Activated B cell treated with CpG ODN at 0.5 μM for 24 hours (primary cell): ENCODE measurements at regions not wholly inside any gene's neighbourhood (a gene's known extent, or its start where the extent isn't known, plus 50 kb on each side); places are given as distances from the start of the nearest gene placed in this dataset.

Experiments
- ATAC-seq: fragments of 200-7000 bp; cut with Tn5 transposase; one replicate; pipeline ENCODE4 v1.10.0; 2021; ENCODE audit warnings: low read depth, mild to moderate bottlenecking, moderate library complexity
- CTCF ChIA-PET: fragments of 350-600 bp; sonication (Branson Sonifier 250); formaldehyde crosslinking; loops from one replicate; lab custom pipeline; 2021; ENCODE audit warnings: antibody characterized with exemption; lab: Charles Lee
- POLR2A ChIA-PET: fragments of 350-600 bp; sonication (Branson Sonifier 250); formaldehyde crosslinking; loops from one replicate; lab custom pipeline; 2021; ENCODE audit warnings: antibody characterized with exemption; lab: Charles Lee
- DNase-seq: peaks from one replicate; pipeline ENCODE4 v3.0.0; 2022
- H3K27ac Mint-ChIP-seq: one replicate; pipeline ENCODE4 v1.8.0; 2020; ENCODE audit warnings: mixed read lengths
- H3K27me3 Mint-ChIP-seq: one replicate; pipeline ENCODE4 v1.8.0; 2021; ENCODE audit warnings: mixed read lengths
- H3K36me3 Mint-ChIP-seq: one replicate; pipeline ENCODE4 v1.8.0; 2021; ENCODE audit warnings: low read depth, mixed read lengths
- H3K4me1 Mint-ChIP-seq: one replicate; pipeline ENCODE4 v1.8.0; 2021; ENCODE audit warnings: mixed read lengths
- H3K4me3 Mint-ChIP-seq: one replicate; pipeline ENCODE4 v1.8.0; 2020; ENCODE audit warnings: mild to moderate bottlenecking, mixed read lengths
- H3K9me3 Mint-ChIP-seq: one replicate; pipeline ENCODE4 v1.8.0; 2020; ENCODE audit warnings: mixed read lengths
- intact Hi-C: fragments of 100-400 bp; cut with micrococcal nuclease; formaldehyde crosslinking; loops from one replicate; pipeline ENCODE4 v1.15.1; 2024
- TF ChIP-seq, protein P1 (sequence below): fragments of 200-600 bp; IDR thresholded peaks from one replicate; pipeline ENCODE4 v1.8.0; 2022; ENCODE audit warnings: antibody characterized with exemption, mild to moderate bottlenecking

DNA sequence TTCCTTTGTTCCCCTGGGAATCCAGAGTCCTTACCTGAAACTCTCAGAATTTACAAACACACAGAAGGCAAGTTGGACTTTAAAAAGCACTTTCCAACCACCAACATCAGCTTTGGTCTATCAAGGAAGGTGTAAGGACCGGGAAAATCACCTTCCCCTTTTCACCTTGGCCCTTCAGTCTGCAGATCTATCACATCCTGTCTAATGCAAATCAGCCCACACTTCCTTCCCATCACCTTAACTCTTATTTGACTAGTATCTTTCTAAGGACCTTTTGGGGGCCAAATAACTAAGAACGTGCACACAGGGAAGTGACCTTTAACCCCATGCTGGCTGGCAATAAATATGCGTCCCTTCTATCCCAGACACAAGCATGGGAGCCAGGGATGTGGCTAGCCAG lies 320.6 kb downstream of the ARRDC4 start:
- TF ChIP-seq, protein P1, sequence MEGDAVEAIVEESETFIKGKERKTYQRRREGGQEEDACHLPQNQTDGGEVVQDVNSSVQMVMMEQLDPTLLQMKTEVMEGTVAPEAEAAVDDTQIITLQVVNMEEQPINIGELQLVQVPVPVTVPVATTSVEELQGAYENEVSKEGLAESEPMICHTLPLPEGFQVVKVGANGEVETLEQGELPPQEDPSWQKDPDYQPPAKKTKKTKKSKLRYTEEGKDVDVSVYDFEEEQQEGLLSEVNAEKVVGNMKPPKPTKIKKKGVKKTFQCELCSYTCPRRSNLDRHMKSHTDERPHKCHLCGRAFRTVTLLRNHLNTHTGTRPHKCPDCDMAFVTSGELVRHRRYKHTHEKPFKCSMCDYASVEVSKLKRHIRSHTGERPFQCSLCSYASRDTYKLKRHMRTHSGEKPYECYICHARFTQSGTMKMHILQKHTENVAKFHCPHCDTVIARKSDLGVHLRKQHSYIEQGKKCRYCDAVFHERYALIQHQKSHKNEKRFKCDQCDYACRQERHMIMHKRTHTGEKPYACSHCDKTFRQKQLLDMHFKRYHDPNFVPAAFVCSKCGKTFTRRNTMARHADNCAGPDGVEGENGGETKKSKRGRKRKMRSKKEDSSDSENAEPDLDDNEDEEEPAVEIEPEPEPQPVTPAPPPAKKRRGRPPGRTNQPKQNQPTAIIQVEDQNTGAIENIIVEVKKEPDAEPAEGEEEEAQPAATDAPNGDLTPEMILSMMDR = no peak
- ATAC-seq = no peak
- peaks cover 6% of the 10 kb centered on the region for H3K9me3 Mint-ChIP-seq
- no peak for DNase-seq
- intact Hi-C loops = no loop called here
- no peak overlapping the region for H3K27ac Mint-ChIP-seq
- CTCF ChIA-PET = no interaction called here
- peaks cover 4% of the 10 kb centered on the region for H3K4me1 Mint-ChIP-seq
- H3K36me3 Mint-ChIP-seq = no peaks in the 10 kb centered on the region
- POLR2A ChIA-PET = no interaction called here
- H3K4me3 Mint-ChIP-seq = no peak overlapping the region
- no peaks in the 10 kb centered on the region for H3K27me3 Mint-ChIP-seq

GRCh38 chr15:98282656-98283332 lies 322.3 kb downstream of the ARRDC4 start:
- Mint-ChIP-seq H3K9me3 (peaks cover 6% of the 10 kb centered on the region), H3K27ac (no peak overlapping the region), H3K27me3 (no peaks in the 10 kb centered on the region), H3K4me3 (no peak overlapping the region), H3K4me1 (peaks cover 4% of the 10 kb centered on the region), H3K36me3 (no peaks in the 10 kb centered on the region)
- TF ChIP-seq, protein P1 = no peak
- intact Hi-C loops = no loop called here
- POLR2A ChIA-PET = no interaction called here
- DNase-seq = no peak
- CTCF ChIA-PET = no interaction called here
- ATAC-seq = no peak

DNA sequence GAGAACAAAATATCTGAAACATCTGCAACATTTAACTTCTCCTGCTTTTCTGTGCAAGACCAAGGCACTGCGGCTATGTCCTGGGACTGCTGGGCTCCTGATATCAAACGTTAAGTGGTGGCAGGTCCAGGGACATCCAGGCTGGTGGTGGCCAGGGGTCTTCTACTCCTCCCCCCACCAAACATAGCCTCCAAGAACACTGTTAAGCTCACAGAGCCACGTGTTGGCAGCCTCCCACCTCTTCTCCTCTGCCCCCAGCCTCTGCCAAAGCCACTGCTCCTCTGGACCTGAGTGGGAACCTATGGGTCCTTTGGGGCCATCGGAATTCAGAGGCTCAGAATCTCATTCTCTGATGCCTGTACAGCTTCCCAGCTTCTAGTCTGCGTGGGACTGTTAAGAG lies 325.7 kb downstream of the ARRDC4 start:
- ATAC-seq (no peak), DNase-seq (no peak)
- Mint-ChIP-seq H3K27ac (no peak overlapping the region), H3K27me3 (peaks cover 8% of the 10 kb centered on the region), H3K4me1 (peaks cover under 1% of the 10 kb centered on the region), H3K36me3 (no peaks in the 10 kb centered on the region), H3K9me3 (peaks cover 3% of the 10 kb centered on the region), H3K4me3 (no peak overlapping the region)
- intact Hi-C loops = no loop called here
- ChIA-PET POLR2A (no interaction called here), CTCF (no interaction called here)
- TF ChIP-seq, protein P1 = no peak

DNA sequence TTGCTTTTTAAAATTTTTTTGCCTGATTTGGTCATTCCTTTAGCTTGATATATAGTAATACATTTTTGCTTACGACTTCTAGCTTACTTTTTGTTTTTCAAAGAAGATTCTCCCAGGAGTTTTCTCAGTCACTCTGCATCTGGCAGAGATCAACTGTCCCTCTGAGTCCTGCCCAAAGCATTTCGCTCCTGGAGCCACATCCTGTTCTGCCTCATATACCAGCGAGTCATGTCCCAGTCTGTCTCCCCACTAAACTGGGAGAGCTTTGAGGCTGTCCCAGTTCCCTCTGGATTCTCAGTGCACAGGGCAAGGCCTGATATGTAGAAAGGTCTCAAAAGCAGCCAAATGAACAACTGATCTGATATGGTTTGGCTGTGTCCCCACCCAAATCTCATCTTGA lies 326.3 kb downstream of the ARRDC4 start:
- peaks cover 12% of the 10 kb centered on the region for H3K27me3 Mint-ChIP-seq
- H3K9me3 Mint-ChIP-seq = peaks cover 2% of the 10 kb centered on the region

DNA sequence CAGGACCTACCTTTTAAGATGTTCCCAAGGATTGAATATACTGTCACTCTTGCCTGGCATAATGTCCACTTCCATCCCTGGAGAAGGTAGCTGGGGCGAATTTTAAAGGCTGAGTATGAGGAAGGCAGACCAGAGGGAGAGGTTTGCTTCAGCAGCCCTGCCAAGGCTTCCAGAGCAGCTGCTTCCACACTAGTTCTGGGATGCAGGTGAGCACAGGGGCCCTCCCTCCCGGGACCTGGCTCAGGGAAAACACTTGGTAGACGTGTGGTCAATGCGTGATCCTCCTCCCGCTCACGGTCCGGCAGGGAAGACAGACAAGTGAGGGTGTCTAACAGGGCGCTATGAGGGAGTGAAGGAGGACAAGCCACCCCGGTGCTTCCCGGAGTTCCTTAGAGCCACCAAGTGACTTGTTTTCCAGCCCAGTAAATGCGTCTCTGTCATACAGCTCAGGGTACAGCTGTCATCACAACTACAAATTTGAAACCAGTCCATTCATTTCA lies 327.6 kb downstream of the ARRDC4 start:
- POLR2A ChIA-PET = no interaction called here
- intact Hi-C loops = no loop called here
- Mint-ChIP-seq H3K27ac (no peak overlapping the region), H3K4me1 (no peaks in the 10 kb centered on the region), H3K36me3 (no peaks in the 10 kb centered on the region), H3K9me3 (no peaks in the 10 kb centered on the region), H3K27me3 (peaks cover 16% of the 10 kb centered on the region), H3K4me3 (no peak overlapping the region)
- no peak for DNase-seq
- TF ChIP-seq, protein P1 = no peak
- ATAC-seq = no peak
- CTCF ChIA-PET = no interaction called here

More for the DNA sequence above, 326.3 kb downstream of the ARRDC4 start:
- DNase-seq (no peak), ATAC-seq (no peak)
- H3K4me1 Mint-ChIP-seq = no peaks in the 10 kb centered on the region
- intact Hi-C loops = no loop called here
- TF ChIP-seq, protein P1 = no peak
- POLR2A ChIA-PET = no interaction called here
- no peak overlapping the region for H3K27ac Mint-ChIP-seq
- CTCF ChIA-PET = no interaction called here
- H3K4me3 Mint-ChIP-seq = no peak overlapping the region
- no peaks in the 10 kb centered on the region for H3K36me3 Mint-ChIP-seq
